ENCODE measurements at regions not wholly inside any gene's neighbourhood (a gene's known extent, or its start where the extent isn't known, plus 50 kb on each side); places are given as distances from the start of the nearest gene placed in this dataset.
"Not testable (repeated sequence)": the region's sequence is repeated elsewhere in the genome, so short reads cannot be mapped to it uniquely, and the experiment has no call there.

GRCh38 chr12:67853204-67853603, 136.0 kb upstream of the IFNG-AS1 start:
- DNase-seq: no peak

- no peak for DNase-seq
Observed at GRCh38 chr12:67854351-67854750, 134.9 kb upstream of the IFNG-AS1 start.

- DNase-seq: no peak
Observed at GRCh38 chr12:67855103-67855502, 134.1 kb upstream of the IFNG-AS1 start.

- no peak for DNase-seq
Observed at GRCh38 chr12:67871231-67871630, 118.0 kb upstream of the IFNG-AS1 start.

- DNase-seq: no peak
Observed at GRCh38 chr12:67873355-67873754, 115.9 kb upstream of the IFNG-AS1 start.

GRCh38 chr12:67876305-67876915, 112.8 kb upstream of the IFNG-AS1 start:
- no peak for DNase-seq

- no peak for DNase-seq
Observed at GRCh38 chr12:67877727-67878126, 111.5 kb upstream of the IFNG-AS1 start.

GRCh38 chr12:67879937-67880336, 109.3 kb upstream of the IFNG-AS1 start:
- DNase-seq: no peak

GRCh38 chr12:67881565-67881964, 107.7 kb upstream of the IFNG-AS1 start:
- no peak for DNase-seq

- DNase-seq: no peak
Observed at GRCh38 chr12:67884596-67884995, 104.7 kb upstream of the IFNG-AS1 start.

GRCh38 chr12:67885375-67886169, 103.7 kb upstream of the IFNG-AS1 start:
- no peak for DNase-seq

- no peak for DNase-seq
Observed at GRCh38 chr12:67887065-67887464, 102.2 kb upstream of the IFNG-AS1 start.

GRCh38 chr12:67889931-67890330, 99.3 kb upstream of the IFNG-AS1 start:
- DNase-seq: no peak

GRCh38 chr12:67890726-67891258, 98.5 kb upstream of the IFNG-AS1 start:
- no peak for DNase-seq

- no peak for DNase-seq
Observed at GRCh38 chr12:67891596-67891995, 97.7 kb upstream of the IFNG-AS1 start.

GRCh38 chr12:67892259-67893021, 96.8 kb upstream of the IFNG-AS1 start:
- DNase-seq: no peak

- DNase-seq: peak; percentile 23
Observed at GRCh38 chr12:67893022-67893580, 96.1 kb upstream of the IFNG-AS1 start.

- not testable (repeated sequence) for DNase-seq
Observed at GRCh38 chr12:67900418-67900817, 88.8 kb upstream of the IFNG-AS1 start.

- DNase-seq: no peak
Observed at GRCh38 chr12:67909091-67909531, 80.1 kb upstream of the IFNG-AS1 start.

GRCh38 chr12:67909681-67910080, 79.6 kb upstream of the IFNG-AS1 start:
- DNase-seq: no peak

GRCh38 chr12:67910360-67911274, 78.6 kb upstream of the IFNG-AS1 start:
- no peak for DNase-seq

- DNase-seq: no peak
Observed at GRCh38 chr12:67911275-67911600, 78.0 kb upstream of the IFNG-AS1 start.
